GM19025 (cell line): ENCODE measurements at regions not wholly inside any gene's neighbourhood (a gene's known extent, or its start where the extent isn't known, plus 50 kb on each side); places are given as distances from the start of the nearest gene placed in this dataset.
"Not testable (repeated sequence)": the region's sequence is repeated elsewhere in the genome, so short reads cannot be mapped to it uniquely, and the experiment has no call there.

ENCODE experiments used
- ATAC-seq: cut with Tn5 transposase; IDR thresholded peaks from one replicate; pipeline ENCODE4 v1.9.1; 2021; ENCODE audit warnings: mild to moderate bottlenecking, low read depth, moderate library complexity; ENCODE audit not compliant: unreplicated experiment

GRCh38 chr1:78715181-78715661, 65.6 kb downstream of the IFI44 start:
- ATAC-seq: no peak

- ATAC-seq: no peak
Measured at GRCh38 chr1:78716186-78716585, 66.6 kb downstream of the IFI44 start.

GRCh38 chr1:78718566-78718965, 68.9 kb downstream of the IFI44 start:
- no peak for ATAC-seq

- ATAC-seq: no peak
Measured at GRCh38 chr1:78721136-78721535, 71.5 kb downstream of the IFI44 start.

- no peak for ATAC-seq
Measured at GRCh38 chr1:78722105-78722504, 72.5 kb downstream of the IFI44 start.

GRCh38 chr1:78722521-78722920, 72.9 kb downstream of the IFI44 start:
- ATAC-seq: no peak

- ATAC-seq: no peak
Measured at GRCh38 chr1:78722947-78723346, 73.3 kb downstream of the IFI44 start.

GRCh38 chr1:78726686-78727085, 77.1 kb downstream of the IFI44 start:
- no peak for ATAC-seq

- no peak for ATAC-seq
Measured at GRCh38 chr1:78728359-78728758, 78.7 kb downstream of the IFI44 start.

- no peak for ATAC-seq
Measured at GRCh38 chr1:78730054-78730453, 80.4 kb downstream of the IFI44 start.

- no peak for ATAC-seq
Measured at GRCh38 chr1:78731674-78732073, 82.0 kb downstream of the IFI44 start.

- ATAC-seq: no peak
Measured at GRCh38 chr1:78737241-78737640, 87.6 kb downstream of the IFI44 start.

GRCh38 chr1:78743626-78744025, 94.0 kb downstream of the IFI44 start:
- ATAC-seq: no peak

GRCh38 chr1:78745111-78745510, 95.5 kb downstream of the IFI44 start:
- ATAC-seq: no peak

- not testable (repeated sequence) for ATAC-seq
Measured at GRCh38 chr1:78753679-78754078, 104.0 kb downstream of the IFI44 start.

- ATAC-seq: no peak
Measured at GRCh38 chr1:78755986-78756385, 106.4 kb downstream of the IFI44 start.

GRCh38 chr1:78758506-78758905, 108.9 kb downstream of the IFI44 start:
- no peak for ATAC-seq

- ATAC-seq: no peak
Measured at GRCh38 chr1:78759881-78760280, 110.2 kb downstream of the IFI44 start.

- no peak for ATAC-seq
Measured at GRCh38 chr1:78760858-78761257, 111.2 kb downstream of the IFI44 start.

GRCh38 chr1:78762113-78762512, 112.5 kb downstream of the IFI44 start:
- ATAC-seq: no peak

GRCh38 chr1:78765489-78765888, 115.9 kb downstream of the IFI44 start:
- no peak for ATAC-seq

GRCh38 chr1:78779831-78780230, 130.2 kb downstream of the IFI44 start:
- no peak for ATAC-seq

GRCh38 chr1:78787544-78787943, 137.9 kb downstream of the IFI44 start:
- ATAC-seq: no peak
